GM13976 (cell line): ENCODE measurements at regions not wholly inside any gene's neighbourhood (a gene's known extent, or its start where the extent isn't known, plus 50 kb on each side); places are given as distances from the start of the nearest gene placed in this dataset.

ENCODE experiments used
- DNase-seq: peaks from one replicate; pipeline ENCODE4 v3.0.0; 2012; ENCODE audit warnings: low spot score
- in situ Hi-C: fragments of 300-500 bp; cut with MboI; formaldehyde crosslinking; loops from one replicate; pipeline ENCODE4 v1.12.0; 2022; ENCODE audit warnings: low sequenced_read_pairs, mixed read lengths, inconsistent platforms; ENCODE audit not compliant: unreplicated experiment
- TF ChIP-seq, protein P1 (sequence below): IDR thresholded peaks from 2 replicates; pipeline ENCODE4 v1.5.1; 2012; ENCODE audit warnings: borderline replicate concordance, mild to moderate bottlenecking; ENCODE audit not compliant: insufficient read depth; ENCODE audit errors: extremely low read depth, missing control alignments, control extremely low read depth

DNA sequence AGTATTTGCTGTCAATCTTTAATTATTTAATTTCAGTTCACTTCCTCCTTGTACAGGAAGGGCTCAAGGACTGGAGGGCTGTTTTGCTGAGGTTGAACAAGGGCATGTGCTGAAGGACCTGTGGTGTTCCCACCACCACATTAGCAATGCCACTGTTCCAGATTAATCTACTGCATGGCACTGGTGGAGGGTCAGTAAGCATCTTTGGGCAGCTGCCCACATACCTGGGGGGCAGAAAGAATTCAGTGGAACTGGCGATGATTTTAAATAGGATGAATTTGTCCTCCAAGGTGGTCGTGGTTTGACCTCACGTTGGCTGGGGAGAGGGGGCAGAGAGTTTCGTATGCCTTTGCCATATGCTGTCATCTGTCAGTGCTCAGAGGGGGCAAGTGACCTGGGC lies 244.8 kb downstream of the TLE3 start:
- in situ Hi-C loops = no loop called here
- no peak for DNase-seq
- TF ChIP-seq, protein P1, sequence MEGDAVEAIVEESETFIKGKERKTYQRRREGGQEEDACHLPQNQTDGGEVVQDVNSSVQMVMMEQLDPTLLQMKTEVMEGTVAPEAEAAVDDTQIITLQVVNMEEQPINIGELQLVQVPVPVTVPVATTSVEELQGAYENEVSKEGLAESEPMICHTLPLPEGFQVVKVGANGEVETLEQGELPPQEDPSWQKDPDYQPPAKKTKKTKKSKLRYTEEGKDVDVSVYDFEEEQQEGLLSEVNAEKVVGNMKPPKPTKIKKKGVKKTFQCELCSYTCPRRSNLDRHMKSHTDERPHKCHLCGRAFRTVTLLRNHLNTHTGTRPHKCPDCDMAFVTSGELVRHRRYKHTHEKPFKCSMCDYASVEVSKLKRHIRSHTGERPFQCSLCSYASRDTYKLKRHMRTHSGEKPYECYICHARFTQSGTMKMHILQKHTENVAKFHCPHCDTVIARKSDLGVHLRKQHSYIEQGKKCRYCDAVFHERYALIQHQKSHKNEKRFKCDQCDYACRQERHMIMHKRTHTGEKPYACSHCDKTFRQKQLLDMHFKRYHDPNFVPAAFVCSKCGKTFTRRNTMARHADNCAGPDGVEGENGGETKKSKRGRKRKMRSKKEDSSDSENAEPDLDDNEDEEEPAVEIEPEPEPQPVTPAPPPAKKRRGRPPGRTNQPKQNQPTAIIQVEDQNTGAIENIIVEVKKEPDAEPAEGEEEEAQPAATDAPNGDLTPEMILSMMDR = no peak

DNA sequence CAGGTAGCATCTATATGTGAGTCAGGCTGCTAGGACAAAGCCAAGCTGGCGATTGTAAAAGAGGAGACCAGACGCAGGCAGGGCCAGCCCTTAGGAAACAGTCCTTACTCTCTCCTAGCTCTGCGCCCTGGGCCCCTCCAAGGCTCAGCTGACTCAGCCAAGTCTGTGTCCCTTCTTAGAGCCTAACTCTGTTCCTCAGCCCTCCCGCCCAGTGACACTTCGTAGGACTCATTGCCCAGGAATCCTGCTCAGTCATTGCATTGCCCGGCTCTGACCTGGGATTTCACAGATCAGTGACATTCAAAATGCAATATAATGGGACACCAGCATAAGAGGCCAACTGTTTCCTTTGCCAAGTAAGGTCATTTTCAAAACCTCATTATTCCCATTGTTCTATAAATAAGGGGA lies 244.2 kb downstream of the TLE3 start:
- TF ChIP-seq, protein P1 = no peak
- DNase-seq = no peak
- in situ Hi-C loops = no loop called here

DNA sequence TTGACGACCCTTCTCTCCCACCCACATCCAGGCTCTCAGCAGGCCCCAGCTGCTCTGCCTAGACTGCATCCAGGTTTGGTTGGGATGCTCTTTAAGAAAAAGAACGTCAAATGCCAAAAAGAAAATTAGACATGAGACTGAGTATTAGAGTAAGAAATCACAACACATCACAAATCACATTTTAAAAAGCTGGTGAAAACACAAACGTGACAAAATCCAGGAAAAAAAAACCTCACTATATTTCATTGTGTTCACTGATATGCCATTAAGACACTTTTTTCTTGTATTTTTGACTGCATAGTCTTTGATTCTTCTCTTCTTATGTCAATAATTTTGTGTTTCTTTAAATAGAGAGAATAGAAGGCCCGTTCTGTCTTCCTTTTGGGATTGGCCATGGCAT lies 243.7 kb downstream of the TLE3 start:
- TF ChIP-seq, protein P1 = no peak
- no peak for DNase-seq
- in situ Hi-C loops = no loop called here

DNA sequence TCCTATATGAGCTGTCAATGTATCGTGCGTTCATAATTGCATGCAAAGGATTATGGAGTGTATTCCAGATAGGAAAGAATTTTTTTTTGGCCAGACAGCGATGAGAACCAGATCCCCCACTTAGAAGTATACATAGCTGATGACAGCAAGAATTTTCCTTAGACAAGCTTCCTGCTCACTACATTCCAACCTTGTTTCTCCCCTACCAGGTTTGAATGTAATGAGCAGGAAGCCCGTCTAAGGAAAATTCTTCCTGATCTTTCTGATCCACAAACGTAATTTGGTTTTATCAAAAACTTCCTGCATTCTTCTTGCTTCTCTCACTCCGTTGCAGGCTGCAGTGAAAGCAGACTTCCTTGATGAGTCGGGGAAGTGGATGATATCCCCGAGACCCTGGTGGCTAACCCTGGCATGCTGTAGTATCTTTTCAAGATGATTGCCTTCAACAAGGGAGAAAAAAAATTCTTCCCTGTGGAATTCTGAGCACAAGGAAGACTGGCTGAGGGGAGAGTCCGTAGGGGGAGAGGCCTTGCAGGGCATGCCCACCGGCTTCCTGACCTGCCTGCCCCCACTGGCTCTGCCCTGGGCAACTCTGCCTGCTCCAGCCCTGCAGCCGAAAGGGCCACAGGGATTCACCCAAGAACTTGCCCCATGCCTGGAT lies 243.1 kb downstream of the TLE3 start:
- in situ Hi-C loops = no loop called here
- no peak for DNase-seq
- TF ChIP-seq, protein P1 = no peak

DNA sequence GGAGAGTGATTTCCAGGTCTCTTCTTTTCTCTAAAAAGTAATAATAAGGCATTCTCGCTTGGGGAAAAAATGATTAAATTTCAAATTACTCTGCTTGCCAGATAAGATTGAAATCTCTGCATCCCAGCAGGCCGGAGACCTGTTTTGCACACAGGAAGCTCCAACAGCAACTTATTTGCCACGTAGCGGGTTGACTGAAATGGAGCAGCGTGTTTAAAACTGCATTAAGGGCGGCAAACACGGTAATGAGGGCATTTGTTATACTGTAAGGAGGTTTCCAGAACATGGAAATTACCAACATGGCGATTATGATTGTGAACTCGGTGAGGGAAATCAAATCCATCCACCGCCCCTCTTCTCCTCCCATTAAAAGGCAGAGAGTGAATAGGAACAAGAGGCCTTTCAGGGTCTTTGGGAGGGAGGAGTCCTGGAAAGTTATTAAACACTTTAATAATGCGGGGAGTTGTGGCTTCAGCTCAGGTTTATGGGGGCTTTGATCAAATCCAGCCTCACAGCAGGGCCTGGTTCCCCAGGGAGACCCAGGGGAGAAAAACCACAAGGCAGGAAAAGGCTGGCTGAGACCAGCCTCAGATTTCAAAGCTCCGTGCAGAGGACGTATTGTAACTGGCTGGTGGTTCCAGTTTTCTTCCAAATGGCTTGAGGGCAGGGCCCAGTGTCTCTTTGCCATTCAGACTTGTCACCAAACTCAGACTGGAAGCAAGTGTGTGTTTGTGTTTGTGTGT lies 242.3 kb downstream of the TLE3 start:
- TF ChIP-seq, protein P1 = no peak
- in situ Hi-C loops = no loop called here
- no peak for DNase-seq

DNA sequence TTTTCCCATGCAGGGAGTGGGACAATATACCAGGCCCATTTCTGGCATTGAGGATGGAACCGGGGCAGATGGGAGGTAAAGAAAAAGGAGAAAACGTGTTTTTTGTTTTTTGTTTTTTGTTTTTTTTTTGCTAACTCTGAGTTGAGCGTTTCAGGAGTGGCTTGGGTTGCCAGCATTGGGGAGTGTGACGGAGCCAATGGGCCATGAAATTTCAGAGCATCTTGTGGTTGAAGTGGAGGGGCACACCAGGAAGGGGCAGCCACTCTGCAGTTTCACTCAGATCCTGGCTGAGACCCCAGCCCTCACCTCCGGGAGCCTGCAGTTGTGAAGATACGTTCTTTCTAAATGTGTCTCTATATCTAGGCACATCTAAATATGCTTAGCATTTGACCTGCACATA lies 240.5 kb downstream of the TLE3 start:
- DNase-seq = no peak
- TF ChIP-seq, protein P1 = no peak
- in situ Hi-C loops = no loop called here
